GM12865 (cell line): ENCODE measurements at regions not wholly inside any gene's neighbourhood (a gene's known extent, or its start where the extent isn't known, plus 50 kb on each side); places are given as distances from the start of the nearest gene placed in this dataset.

Experiments used
- DNase-seq: peaks from one replicate; pipeline ENCODE4 v3.0.0; 2010; ENCODE audit warnings: low read depth
- H3K4me3 ChIP-seq: 2 replicates; pipeline ENCODE4 v1.5.1; 2011; ENCODE audit warnings: mild to moderate bottlenecking, low read depth, low read length, control low read depth
- TF ChIP-seq, protein P1 (sequence below): IDR thresholded peaks from 2 replicates; pipeline ENCODE4 v1.5.1; 2011; ENCODE audit warnings: low read length, control low read depth, low read depth, inconsistent platforms; ENCODE audit not compliant: insufficient read depth; ENCODE audit errors: missing control alignments

DNA sequence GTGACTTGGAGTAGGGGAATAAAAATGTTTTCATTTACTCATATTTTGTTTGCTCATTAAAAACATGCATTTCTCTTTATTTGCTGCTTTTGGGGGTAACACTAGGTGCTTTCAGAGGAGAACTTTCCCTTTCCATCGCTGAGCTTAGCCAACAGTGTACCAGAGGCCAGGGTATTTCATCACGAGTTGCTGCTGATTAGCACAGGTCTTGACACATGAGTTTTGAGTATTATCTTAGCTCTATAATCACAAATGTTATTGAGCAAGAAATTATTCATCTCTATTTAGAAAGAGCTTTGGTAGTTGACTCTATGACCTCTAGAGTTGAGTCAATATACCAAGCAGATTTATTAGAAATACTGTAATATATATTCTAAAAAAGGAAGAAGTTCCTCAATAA lies 375.9 kb downstream of the NXPH1 start:
- DNase-seq, result no peak
- no peak overlapping the region for H3K4me3 ChIP-seq
- TF ChIP-seq, protein P1, sequence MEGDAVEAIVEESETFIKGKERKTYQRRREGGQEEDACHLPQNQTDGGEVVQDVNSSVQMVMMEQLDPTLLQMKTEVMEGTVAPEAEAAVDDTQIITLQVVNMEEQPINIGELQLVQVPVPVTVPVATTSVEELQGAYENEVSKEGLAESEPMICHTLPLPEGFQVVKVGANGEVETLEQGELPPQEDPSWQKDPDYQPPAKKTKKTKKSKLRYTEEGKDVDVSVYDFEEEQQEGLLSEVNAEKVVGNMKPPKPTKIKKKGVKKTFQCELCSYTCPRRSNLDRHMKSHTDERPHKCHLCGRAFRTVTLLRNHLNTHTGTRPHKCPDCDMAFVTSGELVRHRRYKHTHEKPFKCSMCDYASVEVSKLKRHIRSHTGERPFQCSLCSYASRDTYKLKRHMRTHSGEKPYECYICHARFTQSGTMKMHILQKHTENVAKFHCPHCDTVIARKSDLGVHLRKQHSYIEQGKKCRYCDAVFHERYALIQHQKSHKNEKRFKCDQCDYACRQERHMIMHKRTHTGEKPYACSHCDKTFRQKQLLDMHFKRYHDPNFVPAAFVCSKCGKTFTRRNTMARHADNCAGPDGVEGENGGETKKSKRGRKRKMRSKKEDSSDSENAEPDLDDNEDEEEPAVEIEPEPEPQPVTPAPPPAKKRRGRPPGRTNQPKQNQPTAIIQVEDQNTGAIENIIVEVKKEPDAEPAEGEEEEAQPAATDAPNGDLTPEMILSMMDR, result no peak

DNA sequence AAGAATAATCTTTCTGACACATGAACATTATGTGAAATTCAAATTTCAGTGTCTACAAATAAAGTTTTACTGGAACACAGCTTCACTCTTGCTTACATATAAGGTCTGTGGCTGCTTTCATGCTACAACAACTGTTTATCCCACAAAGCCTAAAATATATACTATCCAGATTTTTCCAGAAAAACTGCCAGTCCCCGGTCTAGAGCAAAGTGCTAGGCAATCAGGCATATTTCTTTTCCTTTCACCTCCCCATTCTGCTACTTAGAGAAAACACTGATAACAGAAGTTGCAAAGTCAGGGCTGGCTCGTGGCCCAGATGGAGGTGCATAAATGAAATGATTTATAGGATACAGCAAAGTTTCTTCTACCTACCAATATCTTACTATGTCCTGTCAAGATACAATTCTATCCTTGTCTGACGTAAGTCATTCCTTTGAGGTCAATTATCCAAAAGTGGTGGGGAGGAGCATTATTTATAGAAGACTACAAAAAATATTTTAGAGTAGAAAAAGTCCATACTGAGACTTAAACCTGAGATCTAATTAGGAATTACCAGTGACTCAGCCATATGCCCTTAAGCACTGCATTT lies 384.1 kb downstream of the NXPH1 start:
- no peak overlapping the region for H3K4me3 ChIP-seq
- TF ChIP-seq, protein P1, result no peak
- no peak for DNase-seq

DNA sequence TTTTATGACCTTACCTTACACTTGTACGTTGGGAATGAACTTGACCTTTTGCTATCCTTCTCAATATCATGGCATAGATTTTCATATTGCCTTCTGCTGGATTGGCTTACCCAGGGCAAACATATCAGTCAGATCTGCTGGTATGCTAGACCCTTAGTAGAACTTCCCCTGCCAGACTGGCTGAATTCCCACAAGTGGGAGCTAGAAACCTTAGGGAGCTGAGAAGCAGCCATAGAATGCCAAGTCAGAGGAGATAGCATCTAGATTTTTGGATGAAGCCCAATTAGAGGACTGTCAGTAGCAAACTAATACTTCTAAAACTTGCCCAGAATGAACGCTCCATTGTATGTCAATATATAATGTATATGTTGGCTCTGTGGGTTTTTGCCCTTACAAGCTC lies 385.0 kb downstream of the NXPH1 start:
- no peak for DNase-seq
- no peak overlapping the region for H3K4me3 ChIP-seq
- TF ChIP-seq, protein P1, result no peak

DNA sequence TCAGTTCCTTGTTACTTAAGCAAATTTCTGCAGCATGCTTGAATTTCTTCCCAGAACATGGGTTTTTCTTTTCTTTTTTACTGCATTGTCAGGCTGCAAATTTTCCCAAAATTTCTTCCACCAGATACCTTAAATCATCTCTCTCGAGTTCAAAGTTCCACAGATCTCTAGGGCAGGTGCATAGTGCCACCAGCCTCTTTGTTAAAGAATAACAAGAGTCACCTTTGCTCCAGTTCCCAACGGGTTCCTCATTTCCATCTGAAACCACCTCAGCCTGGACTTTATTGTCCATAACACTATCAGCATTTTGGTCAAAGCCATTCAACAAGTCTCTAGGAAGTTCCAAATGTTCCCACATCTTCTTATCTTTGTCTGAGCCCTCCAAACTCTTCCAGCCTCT lies 389.2 kb downstream of the NXPH1 start:
- TF ChIP-seq, protein P1, result no peak
- no peak overlapping the region for H3K4me3 ChIP-seq
- DNase-seq, result no peak

DNA sequence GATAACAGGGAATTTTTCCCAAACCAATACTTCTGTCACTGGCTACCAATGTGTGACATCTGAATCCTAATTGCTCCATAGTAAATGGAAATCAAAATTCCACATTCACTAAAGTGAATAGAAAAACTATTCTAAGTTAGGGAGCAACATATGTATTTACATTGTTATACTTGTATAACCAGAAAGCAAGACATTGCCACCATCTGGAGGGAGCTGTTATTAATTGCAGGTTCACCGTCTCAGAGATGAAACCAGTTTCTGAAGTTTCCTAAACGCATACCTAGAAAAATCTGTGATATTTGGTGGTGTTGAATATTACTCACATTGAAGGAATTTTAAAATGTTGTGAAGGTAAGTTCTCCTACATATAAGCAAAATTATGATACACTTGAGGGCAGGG lies 390.1 kb downstream of the NXPH1 start:
- H3K4me3 ChIP-seq, result no peak overlapping the region
- TF ChIP-seq, protein P1, result no peak
- no peak for DNase-seq

DNA sequence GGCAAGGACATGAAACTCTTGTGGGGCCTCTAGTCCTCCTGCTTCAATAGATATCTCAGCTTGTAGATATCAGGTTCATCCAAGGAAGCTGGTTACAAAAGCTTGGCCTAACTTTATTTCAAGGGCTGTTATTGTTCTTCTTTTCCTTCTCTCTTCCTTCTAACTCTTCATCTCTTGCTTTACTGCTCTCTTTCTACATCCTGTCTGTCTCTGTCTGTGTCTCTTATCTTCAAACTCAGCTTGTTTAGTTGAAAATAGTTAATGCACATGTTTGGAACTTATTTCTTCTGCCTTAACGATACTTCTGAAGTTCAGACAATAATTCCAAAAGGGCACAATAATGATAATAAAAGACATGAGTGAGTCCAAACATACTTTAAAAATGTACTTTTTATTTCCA lies 393.9 kb downstream of the NXPH1 start:
- TF ChIP-seq, protein P1, result no peak
- no peak for DNase-seq
- no peak overlapping the region for H3K4me3 ChIP-seq

DNA sequence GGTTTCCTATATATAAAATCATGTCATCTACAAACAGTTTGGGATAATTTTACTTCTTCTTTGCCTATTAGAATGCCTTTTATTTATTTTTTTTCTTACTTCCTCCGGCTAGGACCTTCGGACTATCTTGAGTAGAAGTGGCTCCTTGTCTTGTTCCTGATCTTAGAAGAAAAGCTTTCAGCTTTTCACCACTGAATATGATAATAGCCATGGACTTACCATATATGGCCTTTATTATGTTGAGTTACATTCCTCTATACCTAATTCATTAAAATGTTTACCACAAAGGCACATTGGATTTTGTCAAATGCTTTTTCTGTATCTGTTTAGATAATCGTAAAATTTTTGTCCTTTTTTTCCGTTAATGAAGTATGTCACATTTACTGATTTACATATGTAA lies 395.7 kb downstream of the NXPH1 start:
- no peak overlapping the region for H3K4me3 ChIP-seq
- no peak for DNase-seq
- TF ChIP-seq, protein P1, result no peak
